Natural killer cell treated with Interleukin-12 subunit alpha and Interleukin-12 subunit beta and Interleukin-15 and Interleukin-18, amount 100 ng/mL, for 72 hours (primary cell): ENCODE measurements at regions not wholly inside any gene's neighbourhood (a gene's known extent, or its start where the extent isn't known, plus 50 kb on each side); places are given as distances from the start of the nearest gene placed in this dataset.
"Not testable (repeated sequence)": the region's sequence is repeated elsewhere in the genome, so short reads cannot be mapped to it uniquely, and the experiment has no call there.

ENCODE experiments used
- ATAC-seq, 2 donors: fragments of 150-1000 bp; cut with Tn5 transposase in 1 of 2; sonication (Bioruptor Pico), chemical (Tn5 transposase) in 1 of 2; 2 replicates each; pipeline ENCODE4 v1.10.0; 2021
- DNase-seq: peaks from one replicate; pipeline ENCODE4 v3.0.0; 2022; ENCODE audit warnings: low spot score
- H3K27ac Mint-ChIP-seq, 2 donors: 1 replicate in 1 of 2; 2 replicates in 1 of 2; pipeline ENCODE4 v1.8.0; 2022; ENCODE audit warnings: mixed read lengths in 2 of 2, mild to moderate bottlenecking in 1 of 2, moderate library complexity in 1 of 2
- H3K27me3 Mint-ChIP-seq, 2 donors: 1 replicate in 1 of 2; 2 replicates in 1 of 2; pipeline ENCODE4 v1.8.0; 2022; ENCODE audit warnings: mixed read lengths in 2 of 2
- H3K36me3 Mint-ChIP-seq: one replicate; pipeline ENCODE4 v1.8.0; 2022; ENCODE audit warnings: mixed read lengths
- H3K4me1 Mint-ChIP-seq, 2 donors: 1 replicate in 1 of 2; 2 replicates in 1 of 2; pipeline ENCODE4 v1.8.0; 2022; ENCODE audit warnings: low read depth in 2 of 2, mixed read lengths in 2 of 2, mild to moderate bottlenecking in 1 of 2
- H3K4me3 Mint-ChIP-seq: one replicate; pipeline ENCODE4 v1.8.0; 2022; ENCODE audit warnings: mixed read lengths
- H3K9me3 Mint-ChIP-seq: 2 replicates; pipeline ENCODE4 v1.8.0; 2022; ENCODE audit warnings: mixed read lengths

- DNase-seq: no peak
- peaks cover 0 to 15% of the 10 kb centered on the region in 2 donors for H3K27me3 Mint-ChIP-seq
- H3K27ac Mint-ChIP-seq: no peak overlapping the region
- H3K4me1 Mint-ChIP-seq: no peaks in the 10 kb centered on the region
- H3K4me3 Mint-ChIP-seq: no peak overlapping the region
- H3K9me3 Mint-ChIP-seq: no peaks in the 10 kb centered on the region
- ATAC-seq: no peak
- H3K36me3 Mint-ChIP-seq: peaks cover 5% of the 10 kb centered on the region
These were observed 162.9 kb downstream of the ZNF33B start for GRCh38 chr10:42475168-42476098.

GRCh38 chr10:42454313-42454712 lies 184.1 kb downstream of the ZNF33B start:
- ATAC-seq: peak; percentile 24 to 61
- H3K27me3 Mint-ChIP-seq: peaks cover 0 to 6% of the 10 kb centered on the region in 2 donors
- H3K4me1 Mint-ChIP-seq: no peaks in the 10 kb centered on the region
- no peak overlapping the region for H3K4me3 Mint-ChIP-seq
- H3K9me3 Mint-ChIP-seq: peaks cover 20% of the 10 kb centered on the region
- peaks cover 6% of the 10 kb centered on the region for H3K36me3 Mint-ChIP-seq
- H3K27ac Mint-ChIP-seq: no peak overlapping the region
- DNase-seq: no peak

GRCh38 chr10:42431095-42431494 lies 207.3 kb downstream of the ZNF33B start:
- Mint-ChIP-seq H3K27me3 (no peaks in the 10 kb centered on the region), H3K36me3 (no peaks in the 10 kb centered on the region), H3K4me1 (no peaks in the 10 kb centered on the region), H3K4me3 (no peak overlapping the region), H3K9me3 (peaks cover 7% of the 10 kb centered on the region), H3K27ac (no peak overlapping the region)
- ATAC-seq: no peak
- DNase-seq: no peak

GRCh38 chr10:42428534-42428933 lies 209.8 kb downstream of the ZNF33B start:
- H3K9me3 Mint-ChIP-seq: no peaks in the 10 kb centered on the region
- no peaks in the 10 kb centered on the region for H3K36me3 Mint-ChIP-seq
- no peak overlapping the region for H3K27ac Mint-ChIP-seq
- H3K4me1 Mint-ChIP-seq: no peaks in the 10 kb centered on the region
- ATAC-seq (no peak), DNase-seq (no peak)
- no peak overlapping the region for H3K4me3 Mint-ChIP-seq
- no peaks in the 10 kb centered on the region for H3K27me3 Mint-ChIP-seq

- Mint-ChIP-seq H3K36me3 (no peaks in the 10 kb centered on the region), H3K27ac (no peak overlapping the region), H3K4me3 (no peak overlapping the region), H3K4me1 (no peaks in the 10 kb centered on the region), H3K27me3 (peaks cover 0 to 15% of the 10 kb centered on the region in 2 donors), H3K9me3 (peaks cover 9% of the 10 kb centered on the region)
- ATAC-seq: no peak
- no peak for DNase-seq
These were observed 215.5 kb downstream of the ZNF33B start for GRCh38 chr10:42422911-42423310.

- Mint-ChIP-seq H3K9me3 (peaks cover 9% of the 10 kb centered on the region), H3K27ac (no peak overlapping the region), H3K4me1 (no peaks in the 10 kb centered on the region), H3K27me3 (peaks cover 0 to 15% of the 10 kb centered on the region in 2 donors), H3K36me3 (no peaks in the 10 kb centered on the region), H3K4me3 (no peak overlapping the region)
- DNase-seq (no peak), ATAC-seq (no peak)
These were observed 216.6 kb downstream of the ZNF33B start for GRCh38 chr10:42421812-42422211.

- no peak overlapping the region for H3K4me3 Mint-ChIP-seq
- no peaks in the 10 kb centered on the region for H3K36me3 Mint-ChIP-seq
- DNase-seq (no peak), ATAC-seq (no peak)
- H3K27ac Mint-ChIP-seq: no peak overlapping the region
- peaks cover 12% of the 10 kb centered on the region for H3K9me3 Mint-ChIP-seq
- no peaks in the 10 kb centered on the region for H3K4me1 Mint-ChIP-seq
- H3K27me3 Mint-ChIP-seq: peaks cover 0 to 15% of the 10 kb centered on the region in 2 donors
These were observed 218.6 kb downstream of the ZNF33B start for GRCh38 chr10:42419789-42420188.

GRCh38 chr10:42380926-42381547 lies 257.3 kb downstream of the ZNF33B start:
- Mint-ChIP-seq H3K4me3 (no peak overlapping the region), H3K4me1 (no peaks in the 10 kb centered on the region)

GRCh38 chr10:42367532-42368230 lies 270.7 kb downstream of the ZNF33B start:
- DNase-seq (no peak), ATAC-seq (peak; percentile 78 to 94)
- peaks cover 13% of the 10 kb centered on the region for H3K36me3 Mint-ChIP-seq
- no peak overlapping the region for H3K27ac Mint-ChIP-seq
- H3K4me1 Mint-ChIP-seq: peaks cover 0 to 5% of the 10 kb centered on the region in 2 donors
- peak overlapping the region; percentile 71 for H3K4me3 Mint-ChIP-seq
- no peaks in the 10 kb centered on the region for H3K27me3 Mint-ChIP-seq
- no peaks in the 10 kb centered on the region for H3K9me3 Mint-ChIP-seq

More at GRCh38 chr10:42380926-42381547, 257.3 kb downstream of the ZNF33B start:
- Mint-ChIP-seq H3K27ac (no peak overlapping the region), H3K9me3 (peaks cover 23% of the 10 kb centered on the region), H3K36me3 (no peaks in the 10 kb centered on the region), H3K27me3 (no peaks in the 10 kb centered on the region)
- no peak for DNase-seq
- ATAC-seq: no peak

GRCh38 chr10:42351745-42352144 lies 286.6 kb downstream of the ZNF33B start:
- Mint-ChIP-seq H3K9me3 (peaks cover 9% of the 10 kb centered on the region), H3K4me3 (no peak overlapping the region), H3K4me1 (no peaks in the 10 kb centered on the region), H3K36me3 (peaks cover 18% of the 10 kb centered on the region), H3K27ac (no peak overlapping the region), H3K27me3 (no peaks in the 10 kb centered on the region)
- no peak for DNase-seq
- ATAC-seq: no peak

- H3K9me3 Mint-ChIP-seq: peaks cover 20% of the 10 kb centered on the region
These were observed 301.6 kb downstream of the ZNF33B start for GRCh38 chr10:42336593-42337337.

GRCh38 chr10:42335653-42336296 lies 302.6 kb downstream of the ZNF33B start:
- not testable (repeated sequence) for DNase-seq, ATAC-seq, H3K4me3 Mint-ChIP-seq, H3K4me1 Mint-ChIP-seq, H3K27me3 Mint-ChIP-seq, H3K27ac Mint-ChIP-seq
- Mint-ChIP-seq H3K36me3 (peaks cover 52% of the 10 kb centered on the region), H3K9me3 (peaks cover 20% of the 10 kb centered on the region)

More at GRCh38 chr10:42336593-42337337, 301.6 kb downstream of the ZNF33B start:
- H3K36me3 Mint-ChIP-seq: peaks cover 52% of the 10 kb centered on the region
- not testable (repeated sequence) for H3K4me3 Mint-ChIP-seq, H3K27ac Mint-ChIP-seq, H3K4me1 Mint-ChIP-seq, H3K27me3 Mint-ChIP-seq, DNase-seq, ATAC-seq

- ATAC-seq (no peak), DNase-seq (no peak)
- H3K27ac Mint-ChIP-seq: no peak overlapping the region
- peaks cover 96% of the 10 kb centered on the region for H3K36me3 Mint-ChIP-seq
- H3K9me3 Mint-ChIP-seq: peaks cover 95% of the 10 kb centered on the region
- H3K4me3 Mint-ChIP-seq: no peak overlapping the region
- peaks cover 0 to 5% of the 10 kb centered on the region in 2 donors for H3K4me1 Mint-ChIP-seq
- no peaks in the 10 kb centered on the region for H3K27me3 Mint-ChIP-seq
These were observed 334.0 kb downstream of the ZNF33B start for GRCh38 chr10:42304341-42304740.
